ENCODE measurements at regions not wholly inside any gene's neighbourhood (a gene's known extent, or its start where the extent isn't known, plus 50 kb on each side); places are given as distances from the start of the nearest gene placed in this dataset.

DNA sequence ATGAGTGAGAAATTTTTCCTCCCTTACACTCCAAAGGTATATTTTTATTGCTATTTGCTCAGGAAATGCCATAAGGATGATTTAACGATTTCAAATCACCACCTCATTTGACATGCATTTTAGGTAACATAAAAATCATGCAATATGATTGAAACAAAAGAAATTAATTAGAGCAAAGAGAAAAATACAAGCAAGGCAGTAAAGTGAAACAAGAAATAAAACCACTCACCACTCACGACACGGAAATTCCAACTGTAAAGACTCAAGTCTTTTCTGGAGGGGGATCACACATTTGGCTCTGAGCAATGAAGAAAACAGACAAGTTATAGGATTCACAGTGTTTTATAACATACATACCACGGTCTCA is 86.8 kb upstream of the ARHGAP29 start:
- TF ChIP-seq POLR2AphosphoS5 (IDR thresholded peaks at IDR 0.05; ENCODE audit: borderline replicate concordance, low read depth, low read length) (no peak), EZH2 (IDR thresholded peaks at IDR 0.05) (no peak), FOXP2 (optimal IDR thresholded peaks at IDR 0.05; ENCODE audit: control extremely low read depth, extremely low read length, insufficient read depth) (no peak)

Data from SK-N-MC (cell line).